ENCODE measurements at regions not wholly inside any gene's neighbourhood (a gene's known extent, or its start where the extent isn't known, plus 50 kb on each side); places are given as distances from the start of the nearest gene placed in this dataset.

GRCh38 chr13:50527188-50527587, 316.3 kb downstream of the DLEU7 start:
- TF ChIP-seq EZH2 (IDR thresholded peaks at IDR 0.05; ENCODE audit: low read length, missing control alignments) (no peak), CTCF (conservative IDR thresholded peaks at IDR 0.05 in 1 of 2, IDR thresholded peaks at IDR 0.05 in 1 of 2; ENCODE audit: low read depth in 1 of 2, low read length in 2 of 2) (no peak)

Data from fibroblast of lung (primary cell).